A549 (cell line): ENCODE measurements at regions not wholly inside any gene's neighbourhood (a gene's known extent, or its start where the extent isn't known, plus 50 kb on each side); places are given as distances from the start of the nearest gene placed in this dataset.

Source experiments
- CHD2 ChIP-seq: fragments of 150-350 bp; IDR thresholded peaks from 2 replicates; pipeline ENCODE4 v1.6.1; 2014; ENCODE audit warnings: low read length; ENCODE audit not compliant: partially characterized antibody
- EP300 ChIP-seq, 2 experiments: fragments of >200 bp; sonication (Bioruptor Twin); formaldehyde crosslinking; IDR thresholded peaks; 2 replicates in 1 of 2; 3 replicates in 1 of 2; pipeline ENCODE4 v1.6.1; 2016 to 2017
- JUN ChIP-seq, 2 experiments: fragments of >200 bp; sonication (Bioruptor Twin); formaldehyde crosslinking; IDR thresholded peaks; 2 replicates in 1 of 2; 3 replicates in 1 of 2; pipeline ENCODE4 v1.6.1; 2016 to 2017
- JUNB ChIP-seq: fragments of >200 bp; sonication (Bioruptor Twin); formaldehyde crosslinking; IDR thresholded peaks from 2 replicates; pipeline ENCODE4 v1.6.1; 2016
- KDM1A ChIP-seq: fragments of 200-600 bp; sonication (generic); IDR thresholded peaks from 2 replicates; pipeline ENCODE4 v1.6.1; 2016; ENCODE audit warnings: low read depth, mild to moderate bottlenecking
- MAZ ChIP-seq: fragments of 150-350 bp; IDR thresholded peaks from 2 replicates; pipeline ENCODE4 v1.6.1; 2014; ENCODE audit warnings: antibody characterized with exemption, low read depth, low read length, borderline replicate concordance
- NR3C1 ChIP-seq: fragments of >200 bp; sonication (Bioruptor Twin); formaldehyde crosslinking; IDR thresholded peaks from 3 replicates; pipeline ENCODE4 v1.6.1; 2017
- PHF8 ChIP-seq: fragments of 200-600 bp; sonication (generic); IDR thresholded peaks from 2 replicates; pipeline ENCODE4 v1.6.1; 2016; ENCODE audit warnings: low read depth, mild to moderate bottlenecking, antibody characterized with exemption, moderate library complexity, borderline replicate concordance
- POLR2A ChIP-seq: IDR thresholded peaks from 2 replicates; pipeline ENCODE4 v1.6.1; 2012; ENCODE audit warnings: mild to moderate bottlenecking, low read length
- SMC3 ChIP-seq: fragments of >200 bp; sonication (Bioruptor Twin); formaldehyde crosslinking; IDR thresholded peaks from 3 replicates; pipeline ENCODE4 v1.6.1; 2018; ENCODE audit warnings: inconsistent platforms
- TF ChIP-seq, protein P1 (sequence below): fragments of >200 bp; sonication (Bioruptor Twin); formaldehyde crosslinking; IDR thresholded peaks from 3 replicates; pipeline ENCODE4 v1.5.1; 2016
- TF ChIP-seq, protein P2 (sequence below): IDR thresholded peaks from 2 replicates; pipeline ENCODE4 v1.6.1; 2012
- TF ChIP-seq, protein P3 (sequence below): fragments of 200-600 bp; sonication (generic); IDR thresholded peaks from 2 replicates; pipeline ENCODE4 v1.6.1; 2016; ENCODE audit warnings: antibody characterized with exemption, mild to moderate bottlenecking, moderate library complexity

DNA sequence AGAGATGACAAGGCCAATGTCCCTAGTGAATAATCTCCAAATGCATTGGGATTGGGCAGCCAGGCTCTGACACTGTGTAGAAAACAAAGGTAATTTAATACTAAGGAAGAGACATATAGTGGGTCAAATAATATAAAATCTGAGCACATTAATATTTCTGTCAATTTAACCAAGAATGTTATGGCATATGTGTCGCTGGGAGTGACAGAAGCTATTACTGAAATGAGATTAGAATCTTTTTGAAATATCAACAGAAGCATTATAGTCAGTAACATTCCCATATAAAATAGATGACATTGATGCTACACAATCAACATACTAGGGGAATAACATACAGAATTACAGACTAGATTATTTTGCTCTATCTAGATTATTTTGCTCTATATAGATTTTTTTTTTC, 114.0 kb downstream of the BLID start:
- TF ChIP-seq, protein P1, sequence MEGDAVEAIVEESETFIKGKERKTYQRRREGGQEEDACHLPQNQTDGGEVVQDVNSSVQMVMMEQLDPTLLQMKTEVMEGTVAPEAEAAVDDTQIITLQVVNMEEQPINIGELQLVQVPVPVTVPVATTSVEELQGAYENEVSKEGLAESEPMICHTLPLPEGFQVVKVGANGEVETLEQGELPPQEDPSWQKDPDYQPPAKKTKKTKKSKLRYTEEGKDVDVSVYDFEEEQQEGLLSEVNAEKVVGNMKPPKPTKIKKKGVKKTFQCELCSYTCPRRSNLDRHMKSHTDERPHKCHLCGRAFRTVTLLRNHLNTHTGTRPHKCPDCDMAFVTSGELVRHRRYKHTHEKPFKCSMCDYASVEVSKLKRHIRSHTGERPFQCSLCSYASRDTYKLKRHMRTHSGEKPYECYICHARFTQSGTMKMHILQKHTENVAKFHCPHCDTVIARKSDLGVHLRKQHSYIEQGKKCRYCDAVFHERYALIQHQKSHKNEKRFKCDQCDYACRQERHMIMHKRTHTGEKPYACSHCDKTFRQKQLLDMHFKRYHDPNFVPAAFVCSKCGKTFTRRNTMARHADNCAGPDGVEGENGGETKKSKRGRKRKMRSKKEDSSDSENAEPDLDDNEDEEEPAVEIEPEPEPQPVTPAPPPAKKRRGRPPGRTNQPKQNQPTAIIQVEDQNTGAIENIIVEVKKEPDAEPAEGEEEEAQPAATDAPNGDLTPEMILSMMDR: no peak
- TF ChIP-seq JUN (IDR thresholded peaks at IDR 0.05): no peak
- no peak for TF ChIP-seq MAZ
- TF ChIP-seq POLR2A: no peak
- TF ChIP-seq, protein P2, sequence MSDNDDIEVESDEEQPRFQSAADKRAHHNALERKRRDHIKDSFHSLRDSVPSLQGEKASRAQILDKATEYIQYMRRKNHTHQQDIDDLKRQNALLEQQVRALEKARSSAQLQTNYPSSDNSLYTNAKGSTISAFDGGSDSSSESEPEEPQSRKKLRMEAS: no peak
- TF ChIP-seq KDM1A: no peak
- no peak for TF ChIP-seq JUNB
- TF ChIP-seq, protein P3, sequence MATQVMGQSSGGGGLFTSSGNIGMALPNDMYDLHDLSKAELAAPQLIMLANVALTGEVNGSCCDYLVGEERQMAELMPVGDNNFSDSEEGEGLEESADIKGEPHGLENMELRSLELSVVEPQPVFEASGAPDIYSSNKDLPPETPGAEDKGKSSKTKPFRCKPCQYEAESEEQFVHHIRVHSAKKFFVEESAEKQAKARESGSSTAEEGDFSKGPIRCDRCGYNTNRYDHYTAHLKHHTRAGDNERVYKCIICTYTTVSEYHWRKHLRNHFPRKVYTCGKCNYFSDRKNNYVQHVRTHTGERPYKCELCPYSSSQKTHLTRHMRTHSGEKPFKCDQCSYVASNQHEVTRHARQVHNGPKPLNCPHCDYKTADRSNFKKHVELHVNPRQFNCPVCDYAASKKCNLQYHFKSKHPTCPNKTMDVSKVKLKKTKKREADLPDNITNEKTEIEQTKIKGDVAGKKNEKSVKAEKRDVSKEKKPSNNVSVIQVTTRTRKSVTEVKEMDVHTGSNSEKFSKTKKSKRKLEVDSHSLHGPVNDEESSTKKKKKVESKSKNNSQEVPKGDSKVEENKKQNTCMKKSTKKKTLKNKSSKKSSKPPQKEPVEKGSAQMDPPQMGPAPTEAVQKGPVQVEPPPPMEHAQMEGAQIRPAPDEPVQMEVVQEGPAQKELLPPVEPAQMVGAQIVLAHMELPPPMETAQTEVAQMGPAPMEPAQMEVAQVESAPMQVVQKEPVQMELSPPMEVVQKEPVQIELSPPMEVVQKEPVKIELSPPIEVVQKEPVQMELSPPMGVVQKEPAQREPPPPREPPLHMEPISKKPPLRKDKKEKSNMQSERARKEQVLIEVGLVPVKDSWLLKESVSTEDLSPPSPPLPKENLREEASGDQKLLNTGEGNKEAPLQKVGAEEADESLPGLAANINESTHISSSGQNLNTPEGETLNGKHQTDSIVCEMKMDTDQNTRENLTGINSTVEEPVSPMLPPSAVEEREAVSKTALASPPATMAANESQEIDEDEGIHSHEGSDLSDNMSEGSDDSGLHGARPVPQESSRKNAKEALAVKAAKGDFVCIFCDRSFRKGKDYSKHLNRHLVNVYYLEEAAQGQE: no peak
- no peak for TF ChIP-seq PHF8
- no peak for TF ChIP-seq EP300 (IDR thresholded peaks at IDR 0.05)
- no peak for TF ChIP-seq CHD2
- TF ChIP-seq SMC3: no peak
- TF ChIP-seq NR3C1: no peak
